Lung (tissue), 11 donors: ENCODE measurements at regions not wholly inside any gene's neighbourhood (a gene's known extent, or its start where the extent isn't known, plus 50 kb on each side); places are given as distances from the start of the nearest gene placed in this dataset.

ENCODE experiments used
- ATAC-seq: fragments of 200-7000 bp; cut with Tn5 transposase; one replicate; pipeline ENCODE4 v1.9.1; 2020; ENCODE audit warnings: moderate number of reproducible peaks; ENCODE audit not compliant: insufficient read depth, low FRiP score
- DNase-seq, 3 donors: peaks; one replicate each; pipeline ENCODE4 v3.0.0-alpha.2; 2013 to 2017
- H3K27ac ChIP-seq, 2 donors: one replicate each; pipeline ENCODE4 v1.5.1; 2013; ENCODE audit warnings: mild to moderate bottlenecking in 2 of 2, moderate library complexity in 2 of 2, control low read depth in 1 of 2, inconsistent platforms in 1 of 2, low read depth in 1 of 2, low read length in 1 of 2
- H3K27me3 ChIP-seq, 3 donors: one replicate each; pipeline ENCODE4 v1.5.1; 2013; ENCODE audit warnings: low read length in 2 of 3; ENCODE audit not compliant: control insufficient read depth in 3 of 3, insufficient read depth in 3 of 3
- H3K36me3 ChIP-seq, 4 donors: one replicate each; pipeline ENCODE4 v1.5.1; 2013; ENCODE audit warnings: low read length in 4 of 4, mild to moderate bottlenecking in 1 of 4, moderate library complexity in 1 of 4; ENCODE audit not compliant: control insufficient read depth in 4 of 4, insufficient read depth in 4 of 4
- H3K4me1 ChIP-seq, 5 donors: one replicate each; pipeline ENCODE4 v1.5.1; 2013; ENCODE audit warnings: low read length in 5 of 5, mild to moderate bottlenecking in 2 of 5, moderate library complexity in 1 of 5; ENCODE audit not compliant: control insufficient read depth in 5 of 5, insufficient read depth in 5 of 5
- H3K4me3 ChIP-seq: one replicate; pipeline ENCODE4 v1.5.1; 2013; ENCODE audit warnings: mild to moderate bottlenecking, control low read depth, moderate library complexity
- H3K9ac ChIP-seq, 2 donors: one replicate each; pipeline ENCODE4 v1.5.1; 2013; ENCODE audit warnings: low read length in 2 of 2, control low read depth in 1 of 2; ENCODE audit not compliant: insufficient read depth in 1 of 2
- H3K9me3 ChIP-seq, 4 donors: one replicate each; pipeline ENCODE4 v1.5.1; 2013; ENCODE audit warnings: low read length in 3 of 4, mild to moderate bottlenecking in 1 of 4, moderate library complexity in 1 of 4; ENCODE audit not compliant: control insufficient read depth in 4 of 4, insufficient read depth in 3 of 4
- WGBS, 2 donors: extraction: QIAGEN DNeasy Blood & Tissue Kit; methylation state at CpG; one replicate each; pipeline ENCODE4 v1.1.7; 2013; 5-methylcytosine and 5-hydroxymethylcytosine counted together
- TF ChIP-seq, protein P1 (sequence below): IDR thresholded peaks from 2 replicates; pipeline ENCODE4 v1.5.1; 2012; ENCODE audit warnings: mild to moderate bottlenecking; ENCODE audit errors: control extremely low read depth, extremely low read depth
- donor health status: control.
- donor health status: control.
- donor health status: Bipolar disorder and iron deficiency.
- donor health status: healthy.
- donor health status: DM: yes; HTN: yes; CAD: no.

DNA sequence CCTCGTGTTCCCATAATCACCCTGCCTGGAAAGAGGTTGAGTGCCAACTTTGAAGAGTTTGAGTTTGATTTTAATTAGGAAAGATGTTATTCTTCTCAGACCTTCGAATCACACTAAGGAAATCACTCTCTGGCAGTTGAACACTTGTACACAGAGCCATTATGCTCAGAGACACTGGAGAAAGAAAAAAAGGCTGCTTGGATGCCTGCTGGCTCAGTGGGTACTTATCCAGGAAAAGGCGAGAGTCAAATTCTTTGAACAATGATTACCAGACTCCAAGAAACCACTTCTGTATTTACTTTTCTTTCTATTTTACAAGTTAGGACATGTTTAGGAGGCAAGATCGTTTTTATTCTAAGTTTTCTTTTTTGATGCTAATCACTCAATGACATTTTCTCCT is 438.5 kb upstream of the FAT3 start:
- DNase-seq (no peak), ATAC-seq (no peak)
- H3K36me3 ChIP-seq = no peaks in the 10 kb centered on the region
- no peak overlapping the region for H3K27ac ChIP-seq
- TF ChIP-seq, protein P1, sequence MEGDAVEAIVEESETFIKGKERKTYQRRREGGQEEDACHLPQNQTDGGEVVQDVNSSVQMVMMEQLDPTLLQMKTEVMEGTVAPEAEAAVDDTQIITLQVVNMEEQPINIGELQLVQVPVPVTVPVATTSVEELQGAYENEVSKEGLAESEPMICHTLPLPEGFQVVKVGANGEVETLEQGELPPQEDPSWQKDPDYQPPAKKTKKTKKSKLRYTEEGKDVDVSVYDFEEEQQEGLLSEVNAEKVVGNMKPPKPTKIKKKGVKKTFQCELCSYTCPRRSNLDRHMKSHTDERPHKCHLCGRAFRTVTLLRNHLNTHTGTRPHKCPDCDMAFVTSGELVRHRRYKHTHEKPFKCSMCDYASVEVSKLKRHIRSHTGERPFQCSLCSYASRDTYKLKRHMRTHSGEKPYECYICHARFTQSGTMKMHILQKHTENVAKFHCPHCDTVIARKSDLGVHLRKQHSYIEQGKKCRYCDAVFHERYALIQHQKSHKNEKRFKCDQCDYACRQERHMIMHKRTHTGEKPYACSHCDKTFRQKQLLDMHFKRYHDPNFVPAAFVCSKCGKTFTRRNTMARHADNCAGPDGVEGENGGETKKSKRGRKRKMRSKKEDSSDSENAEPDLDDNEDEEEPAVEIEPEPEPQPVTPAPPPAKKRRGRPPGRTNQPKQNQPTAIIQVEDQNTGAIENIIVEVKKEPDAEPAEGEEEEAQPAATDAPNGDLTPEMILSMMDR = no peak
- peaks cover 0 to 5% (median 0%) of the 10 kb centered on the region in 5 donors for H3K4me1 ChIP-seq
- H3K4me3 ChIP-seq = no peak overlapping the region
- no peak overlapping the region for H3K9ac ChIP-seq
- 59 to 76% methylated on average over 4 of the region's 4 CpGs for WGBS, 2 donors
- no peaks in the 10 kb centered on the region for H3K27me3 ChIP-seq
- H3K9me3 ChIP-seq = peaks cover 0 to 7% (median 0%) of the 10 kb centered on the region in 4 donors

DNA sequence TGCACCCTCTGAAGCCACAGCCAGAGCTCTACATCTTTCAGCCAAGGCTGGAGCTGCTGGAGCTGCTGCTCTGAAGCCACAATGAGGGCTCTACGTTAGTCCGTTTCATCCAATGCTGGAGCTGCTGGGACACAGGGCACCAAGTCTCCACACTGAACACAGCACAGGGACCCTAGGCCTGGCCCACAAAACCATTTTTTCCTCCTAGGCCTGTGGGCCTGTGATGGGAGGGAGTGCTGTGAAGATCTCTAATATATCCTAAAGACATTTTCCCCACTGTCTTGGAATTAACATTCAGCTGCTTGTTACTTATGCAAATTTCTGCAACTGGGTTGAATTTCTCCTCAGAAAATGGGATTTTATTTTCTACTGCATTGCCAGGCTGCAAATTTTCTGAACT is 441.4 kb upstream of the FAT3 start:
- Histone ChIP-seq H3K27ac (no peak overlapping the region), H3K9me3 (peaks cover 0 to 7% (median 0%) of the 10 kb centered on the region in 4 donors), H3K36me3 (no peaks in the 10 kb centered on the region), H3K9ac (no peak overlapping the region), H3K4me3 (no peak overlapping the region), H3K27me3 (no peaks in the 10 kb centered on the region), H3K4me1 (peaks cover 0 to 1% (median 0%) of the 10 kb centered on the region in 5 donors)
- WGBS, 2 donors = 88 to 96% methylated on average over 2 of the region's 2 CpGs
- DNase-seq (no peak), ATAC-seq (no peak)
- TF ChIP-seq, protein P1 = no peak

DNA sequence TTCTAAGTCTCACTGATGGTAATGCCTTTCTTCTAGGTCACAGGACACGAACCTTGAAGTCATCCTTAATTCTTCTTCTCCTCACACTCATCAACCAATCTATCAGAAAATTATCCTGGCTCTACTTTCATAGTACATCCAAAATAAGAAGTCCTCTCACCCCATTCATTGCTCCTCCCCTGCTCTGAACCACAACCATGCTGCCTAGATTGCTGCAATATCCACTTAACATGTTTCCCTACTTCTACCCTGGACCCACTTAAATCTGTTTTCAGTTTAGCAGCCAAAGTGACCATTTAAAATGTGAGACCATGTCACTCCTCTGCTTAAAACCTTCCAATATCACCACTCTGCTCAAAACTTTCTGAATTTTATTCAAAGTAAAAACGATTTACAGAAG is 445.9 kb upstream of the FAT3 start:
- H3K4me1 ChIP-seq = peaks cover 0 to 5% (median 0%) of the 10 kb centered on the region in 5 donors
- peaks cover 0 to 9% (median 0%) of the 10 kb centered on the region in 4 donors for H3K9me3 ChIP-seq
- no peak overlapping the region for H3K9ac ChIP-seq
- no peaks in the 10 kb centered on the region for H3K36me3 ChIP-seq
- no peak overlapping the region for H3K4me3 ChIP-seq
- TF ChIP-seq, protein P1 = no peak
- no peak for ATAC-seq
- no peaks in the 10 kb centered on the region for H3K27me3 ChIP-seq
- no peak overlapping the region for H3K27ac ChIP-seq
- 42 to 63% methylated on average over 2 of the region's 2 CpGs for WGBS, 2 donors
- DNase-seq = no peak

DNA sequence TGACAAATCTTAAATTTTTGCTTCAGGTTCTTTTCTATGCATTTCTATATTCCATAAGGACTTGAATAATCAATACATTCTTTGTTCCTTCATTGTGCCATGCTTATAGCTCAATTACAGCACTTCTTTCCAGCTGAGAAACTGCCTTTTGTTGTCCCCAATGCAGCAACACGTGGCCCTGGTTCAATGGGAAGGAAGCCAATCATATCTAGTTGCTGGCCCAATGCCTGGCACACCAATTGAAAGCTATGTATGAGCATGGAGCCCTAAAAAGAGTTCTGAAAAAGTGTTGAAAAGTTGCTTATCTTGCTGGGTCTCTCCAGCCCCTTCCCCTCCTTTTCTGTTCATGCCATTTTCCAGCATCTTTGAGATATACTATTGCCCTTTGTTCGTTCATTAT is 448.0 kb upstream of the FAT3 start:
- no peak overlapping the region for H3K27ac ChIP-seq
- 41 to 77% methylated on average over 2 of the region's 2 CpGs for WGBS, 2 donors
- TF ChIP-seq, protein P1 = no peak
- peaks cover 0 to 4% (median 0%) of the 10 kb centered on the region in 4 donors for H3K9me3 ChIP-seq
- DNase-seq (peak in 2 of 3 donors; percentile 45 to 61), ATAC-seq (no peak)
- H3K4me3 ChIP-seq = no peak overlapping the region
- H3K9ac ChIP-seq = no peak overlapping the region
- H3K4me1 ChIP-seq = peaks cover 0 to 5% (median 0%) of the 10 kb centered on the region in 5 donors
- no peaks in the 10 kb centered on the region for H3K36me3 ChIP-seq
- no peaks in the 10 kb centered on the region for H3K27me3 ChIP-seq
